ENCODE measurements at regions not wholly inside any gene's neighbourhood (a gene's known extent, or its start where the extent isn't known, plus 50 kb on each side); places are given as distances from the start of the nearest gene placed in this dataset.
A peak's percentile ranks its signal among the peaks of the same experiment; 100 is the strongest.

- Mint-ChIP-seq H3K9me3 (ENCODE audit: unreplicated experiment) (peaks cover 7% of the 10 kb centered on the region), H3K36me3 (ENCODE audit: low read depth, unreplicated experiment) (no peaks in the 10 kb centered on the region), H3K4me3 (ENCODE audit: unreplicated experiment) (no peak overlapping the region), H3K27ac (ENCODE audit: unreplicated experiment) (no peak overlapping the region), H3K4me1 (ENCODE audit: low read depth, unreplicated experiment) (peaks cover 2% of the 10 kb centered on the region), H3K27me3 (ENCODE audit: low read depth, unreplicated experiment) (no peaks in the 10 kb centered on the region)
- no peak for FAIRE-seq
- Histone ChIP-seq H3K9me3 (ENCODE audit: insufficient read depth, low read depth, low read length) (no peaks in the 10 kb centered on the region), H3K9ac (ENCODE audit: low read length) (no peak overlapping the region), H4K20me1 (ENCODE audit: insufficient read depth, low read length) (no peaks in the 10 kb centered on the region), H3K4me2 (ENCODE audit: low read length) (no peak overlapping the region), H2AFZ (ENCODE audit: low read depth, low read length) (no peak overlapping the region), H3K4me1 (ENCODE audit: insufficient read depth, low read length) (no peaks in the 10 kb centered on the region), H3K4me3 (ENCODE audit: insufficient read depth, low read depth, low read length) (no peak overlapping the region), H3K27me3 (ENCODE audit: insufficient read depth, low read length) (no peaks in the 10 kb centered on the region), H3K27ac (ENCODE audit: low read depth, low read length) (no peak overlapping the region), H3K36me3 (ENCODE audit: insufficient read depth, low read length) (no peaks in the 10 kb centered on the region), H3K79me2 (ENCODE audit: insufficient read depth, low read length) (no peaks in the 10 kb centered on the region)
- no peak for TF ChIP-seq EZH2 (IDR thresholded peaks at IDR 0.05; ENCODE audit: insufficient read depth, low read length)
- no peak for TF ChIP-seq CTCF (IDR thresholded peaks at IDR 0.05; ENCODE audit: insufficient read depth, low read depth, low read length)
- no peak for DNase-seq (ENCODE audit: low read depth)
Measured at GRCh38 chr12:42953021-42953420, 363.5 kb upstream of the PRICKLE1 start.

GRCh38 chr12:42946871-42947381 is 357.4 kb upstream of the PRICKLE1 start:
- Histone ChIP-seq H3K4me2 (ENCODE audit: low read length) (no peak overlapping the region), H3K9ac (ENCODE audit: low read length) (no peak overlapping the region), H2AFZ (ENCODE audit: low read depth, low read length) (no peak overlapping the region), H3K27ac (ENCODE audit: low read depth, low read length) (no peak overlapping the region), H3K27me3 (ENCODE audit: insufficient read depth, low read length) (no peaks in the 10 kb centered on the region), H3K4me1 (ENCODE audit: insufficient read depth, low read length) (no peaks in the 10 kb centered on the region), H3K79me2 (ENCODE audit: insufficient read depth, low read length) (no peaks in the 10 kb centered on the region), H3K36me3 (ENCODE audit: insufficient read depth, low read length) (no peaks in the 10 kb centered on the region), H3K9me3 (ENCODE audit: insufficient read depth, low read depth, low read length) (no peaks in the 10 kb centered on the region), H4K20me1 (ENCODE audit: insufficient read depth, low read length) (no peaks in the 10 kb centered on the region), H3K4me3 (ENCODE audit: insufficient read depth, low read depth, low read length) (no peak overlapping the region)
- DNase-seq (ENCODE audit: low read depth), result peak; percentile 29
- peaks cover 21% of the 10 kb centered on the region for H3K9me3 Mint-ChIP-seq (ENCODE audit: unreplicated experiment)
- peaks cover 2% of the 10 kb centered on the region for H3K36me3 Mint-ChIP-seq (ENCODE audit: low read depth, unreplicated experiment)
- TF ChIP-seq EZH2 (IDR thresholded peaks at IDR 0.05; ENCODE audit: insufficient read depth, low read length) (no peak), CTCF (IDR thresholded peaks at IDR 0.05; ENCODE audit: insufficient read depth, low read depth, low read length) (no peak)
- H3K27me3 Mint-ChIP-seq (ENCODE audit: low read depth, unreplicated experiment), result peaks cover 2% of the 10 kb centered on the region
- no peaks in the 10 kb centered on the region for H3K4me1 Mint-ChIP-seq (ENCODE audit: low read depth, unreplicated experiment)
- FAIRE-seq, result no peak
- no peak overlapping the region for H3K27ac Mint-ChIP-seq (ENCODE audit: unreplicated experiment)
- H3K4me3 Mint-ChIP-seq (ENCODE audit: unreplicated experiment), result peak overlapping the region; percentile 36

GRCh38 chr12:42945927-42946326 is 356.4 kb upstream of the PRICKLE1 start:
- no peaks in the 10 kb centered on the region for H3K9me3 ChIP-seq (ENCODE audit: insufficient read depth, low read depth, low read length)
- no peaks in the 10 kb centered on the region for H3K4me1 ChIP-seq (ENCODE audit: insufficient read depth, low read length)
- no peak for FAIRE-seq
- no peaks in the 10 kb centered on the region for H4K20me1 ChIP-seq (ENCODE audit: insufficient read depth, low read length)
- H3K9me3 Mint-ChIP-seq (ENCODE audit: unreplicated experiment), result peaks cover 30% of the 10 kb centered on the region
- no peak overlapping the region for H3K4me3 ChIP-seq (ENCODE audit: insufficient read depth, low read depth, low read length)
- no peak for DNase-seq (ENCODE audit: low read depth)
- no peaks in the 10 kb centered on the region for H3K27me3 ChIP-seq (ENCODE audit: insufficient read depth, low read length)
- H3K36me3 ChIP-seq (ENCODE audit: insufficient read depth, low read length), result no peaks in the 10 kb centered on the region
- H3K27ac ChIP-seq (ENCODE audit: low read depth, low read length), result no peak overlapping the region
- no peaks in the 10 kb centered on the region for H3K4me1 Mint-ChIP-seq (ENCODE audit: low read depth, unreplicated experiment)
- no peak overlapping the region for H3K27ac Mint-ChIP-seq (ENCODE audit: unreplicated experiment)
- H3K27me3 Mint-ChIP-seq (ENCODE audit: low read depth, unreplicated experiment), result peaks cover 2% of the 10 kb centered on the region
- no peak overlapping the region for H3K9ac ChIP-seq (ENCODE audit: low read length)
- H3K4me2 ChIP-seq (ENCODE audit: low read length), result no peak overlapping the region
- peaks cover 4% of the 10 kb centered on the region for H3K36me3 Mint-ChIP-seq (ENCODE audit: low read depth, unreplicated experiment)
- no peak for TF ChIP-seq EZH2 (IDR thresholded peaks at IDR 0.05; ENCODE audit: insufficient read depth, low read length)
- no peak for TF ChIP-seq CTCF (IDR thresholded peaks at IDR 0.05; ENCODE audit: insufficient read depth, low read depth, low read length)
- no peak overlapping the region for H3K4me3 Mint-ChIP-seq (ENCODE audit: unreplicated experiment)
- H2AFZ ChIP-seq (ENCODE audit: low read depth, low read length), result no peak overlapping the region
- no peaks in the 10 kb centered on the region for H3K79me2 ChIP-seq (ENCODE audit: insufficient read depth, low read length)
